ENCODE measurements at regions not wholly inside any gene's neighbourhood (a gene's known extent, or its start where the extent isn't known, plus 50 kb on each side); places are given as distances from the start of the nearest gene placed in this dataset.
"Not testable (repeated sequence)": the region's sequence is repeated elsewhere in the genome, so short reads cannot be mapped to it uniquely, and the experiment has no call there.

DNA sequence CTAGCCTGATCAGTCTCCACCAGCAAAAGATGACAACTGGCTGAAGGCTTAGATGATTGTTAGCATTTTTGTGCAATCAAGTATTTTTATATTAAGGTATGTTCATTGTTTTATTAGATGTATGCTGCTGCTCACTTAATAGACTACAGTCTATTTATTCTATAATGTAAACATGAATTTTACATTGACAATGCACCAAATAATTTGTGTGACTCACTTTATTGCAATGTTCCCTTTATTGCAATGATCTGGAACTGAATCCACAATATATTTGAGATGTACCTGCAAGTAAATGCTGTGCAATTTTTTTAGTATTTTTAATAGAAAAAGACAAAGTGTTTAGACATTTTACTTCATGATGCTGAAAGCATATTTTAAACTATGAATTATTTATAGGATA is 896.5 kb downstream of the AMY1C start:
- Histone ChIP-seq H3K9me3 (no peaks in the 10 kb centered on the region), H3K27me3 (replicated peaks; ENCODE audit: insufficient read depth) (no peaks in the 10 kb centered on the region), H3K27ac (no peak overlapping the region), H3K36me3 (no peaks in the 10 kb centered on the region), H3K4me1 (ENCODE audit: control insufficient read depth in 1 of 2, low read depth in 2 of 2) (no peaks in the 10 kb centered on the region), H3K4me3 (no peak overlapping the region)
- ATAC-seq (ENCODE audit: insufficient number of reproducible peaks, low FRiP score, low read depth) (no peak), DNase-seq (ENCODE audit: low spot score) (no peak)
- TF ChIP-seq, protein P1, sequence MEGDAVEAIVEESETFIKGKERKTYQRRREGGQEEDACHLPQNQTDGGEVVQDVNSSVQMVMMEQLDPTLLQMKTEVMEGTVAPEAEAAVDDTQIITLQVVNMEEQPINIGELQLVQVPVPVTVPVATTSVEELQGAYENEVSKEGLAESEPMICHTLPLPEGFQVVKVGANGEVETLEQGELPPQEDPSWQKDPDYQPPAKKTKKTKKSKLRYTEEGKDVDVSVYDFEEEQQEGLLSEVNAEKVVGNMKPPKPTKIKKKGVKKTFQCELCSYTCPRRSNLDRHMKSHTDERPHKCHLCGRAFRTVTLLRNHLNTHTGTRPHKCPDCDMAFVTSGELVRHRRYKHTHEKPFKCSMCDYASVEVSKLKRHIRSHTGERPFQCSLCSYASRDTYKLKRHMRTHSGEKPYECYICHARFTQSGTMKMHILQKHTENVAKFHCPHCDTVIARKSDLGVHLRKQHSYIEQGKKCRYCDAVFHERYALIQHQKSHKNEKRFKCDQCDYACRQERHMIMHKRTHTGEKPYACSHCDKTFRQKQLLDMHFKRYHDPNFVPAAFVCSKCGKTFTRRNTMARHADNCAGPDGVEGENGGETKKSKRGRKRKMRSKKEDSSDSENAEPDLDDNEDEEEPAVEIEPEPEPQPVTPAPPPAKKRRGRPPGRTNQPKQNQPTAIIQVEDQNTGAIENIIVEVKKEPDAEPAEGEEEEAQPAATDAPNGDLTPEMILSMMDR (IDR thresholded peaks at IDR 0.05): no peak

DNA sequence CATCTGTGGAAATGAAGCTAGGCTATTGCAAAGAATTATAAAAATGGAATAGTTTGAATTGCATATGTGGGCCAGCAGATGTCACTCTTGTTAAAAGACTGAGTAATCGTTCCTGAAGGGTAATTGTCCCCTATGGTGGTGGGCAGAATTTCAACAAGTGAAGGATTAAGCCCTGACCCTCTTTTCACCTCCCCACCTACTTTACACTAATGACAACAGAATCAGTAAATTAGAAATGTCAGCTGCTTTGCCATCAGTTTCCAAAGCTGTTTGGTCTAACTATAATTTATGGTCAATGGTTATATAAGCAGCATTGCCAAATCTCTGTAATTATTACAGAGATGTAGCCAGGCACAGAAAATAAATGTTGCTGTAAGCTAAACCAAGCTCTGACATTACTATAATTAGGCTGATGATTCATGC is 898.6 kb downstream of the AMY1C start:
- Histone ChIP-seq H3K9me3 (no peaks in the 10 kb centered on the region), H3K4me1 (ENCODE audit: control insufficient read depth in 1 of 2, low read depth in 2 of 2) (no peaks in the 10 kb centered on the region), H3K36me3 (no peaks in the 10 kb centered on the region), H3K27me3 (replicated peaks; ENCODE audit: insufficient read depth) (no peaks in the 10 kb centered on the region), H3K27ac (no peak overlapping the region), H3K4me3 (no peak overlapping the region)
- ATAC-seq (ENCODE audit: insufficient number of reproducible peaks, low FRiP score, low read depth): no peak
- TF ChIP-seq, protein P1 (IDR thresholded peaks at IDR 0.05): no peak
- no peak for DNase-seq (ENCODE audit: low spot score)

DNA sequence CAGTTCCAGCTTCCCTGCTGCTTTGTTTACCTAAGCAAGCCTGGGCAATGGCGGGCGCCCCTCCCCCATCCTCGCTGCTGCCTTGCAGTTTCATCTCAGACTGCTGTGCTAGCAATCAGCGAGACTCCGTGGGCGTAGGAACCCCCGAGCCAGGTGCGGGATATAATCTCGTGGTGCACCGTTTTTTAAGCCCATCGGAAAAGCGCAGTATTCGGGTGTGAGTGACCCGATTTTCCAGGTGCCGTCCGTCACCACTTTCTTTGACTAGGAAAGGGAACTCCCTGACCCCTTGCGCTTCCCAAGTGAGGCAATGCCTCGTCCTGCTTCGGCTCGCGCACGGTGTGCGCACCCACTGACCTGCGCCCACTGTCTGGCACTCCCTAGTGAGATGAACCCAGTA is 914.7 kb downstream of the AMY1C start:
- not testable (repeated sequence) for DNase-seq (ENCODE audit: low spot score); H3K9me3 ChIP-seq; H3K27me3 ChIP-seq (replicated peaks; ENCODE audit: insufficient read depth); H3K27ac ChIP-seq; H3K4me1 ChIP-seq (ENCODE audit: control insufficient read depth in 1 of 2, low read depth in 2 of 2); H3K4me3 ChIP-seq; H3K36me3 ChIP-seq; ATAC-seq (ENCODE audit: insufficient number of reproducible peaks, low FRiP score, low read depth)

DNA sequence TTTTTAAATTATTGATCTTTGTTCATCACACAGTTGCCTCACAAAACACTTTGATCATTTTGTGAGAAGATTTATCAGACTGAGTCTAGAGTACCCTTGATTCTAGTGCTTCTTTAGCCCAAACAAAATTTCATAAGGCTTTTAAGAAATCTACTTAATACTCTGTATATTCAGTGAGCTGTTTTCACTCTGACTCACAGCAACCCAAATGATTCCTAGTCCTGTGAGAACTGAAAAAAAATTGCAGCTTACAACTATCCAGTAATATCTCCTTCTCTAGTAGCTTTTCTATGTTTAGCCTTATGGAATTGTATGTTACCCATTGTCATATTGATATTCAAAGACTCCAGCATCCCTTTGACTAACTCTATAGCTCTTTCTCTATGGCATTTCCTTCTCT is 915.6 kb downstream of the AMY1C start:
- TF ChIP-seq, protein P1 (IDR thresholded peaks at IDR 0.05): no peak

DNA sequence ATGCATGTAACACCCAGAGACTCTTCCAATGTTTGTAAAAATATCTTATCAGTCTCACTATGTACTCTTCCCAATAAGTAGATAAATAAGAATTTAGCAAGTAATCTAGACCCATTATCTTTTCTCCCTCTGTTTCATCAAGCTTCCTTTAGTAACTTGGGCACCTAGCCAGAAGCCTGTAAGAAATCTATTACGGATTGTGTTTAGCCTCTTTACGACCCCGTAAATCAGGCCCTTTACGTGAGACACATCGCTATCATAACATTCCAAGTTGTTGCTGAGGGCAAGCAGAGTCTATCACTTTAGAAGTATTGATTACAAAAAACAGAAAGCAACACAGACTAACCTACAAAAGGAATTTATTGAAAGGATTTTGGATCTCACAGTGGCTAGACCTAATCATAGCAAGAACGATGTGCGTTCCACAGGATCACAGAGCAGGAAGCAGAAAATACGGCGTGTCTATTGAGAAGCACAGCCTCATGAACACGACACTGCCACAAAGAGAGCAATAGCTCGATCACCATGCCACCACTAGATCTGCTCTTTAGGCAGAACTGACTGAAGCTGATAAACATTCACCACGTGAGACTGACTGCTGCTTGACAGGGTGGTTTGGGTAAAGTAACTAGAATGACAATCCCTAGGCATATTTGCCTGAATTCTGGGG is 922.1 kb downstream of the AMY1C start:
- H3K4me1 ChIP-seq (ENCODE audit: control insufficient read depth in 1 of 2, low read depth in 2 of 2): no peaks in the 10 kb centered on the region
- TF ChIP-seq, protein P1 (IDR thresholded peaks at IDR 0.05): no peak
- no peak overlapping the region for H3K27ac ChIP-seq
- ATAC-seq (ENCODE audit: insufficient number of reproducible peaks, low FRiP score, low read depth) (no peak), DNase-seq (ENCODE audit: low spot score) (no peak)
- H3K36me3 ChIP-seq: no peaks in the 10 kb centered on the region
- H3K9me3 ChIP-seq: no peaks in the 10 kb centered on the region
- H3K27me3 ChIP-seq (replicated peaks; ENCODE audit: insufficient read depth): no peaks in the 10 kb centered on the region
- no peak overlapping the region for H3K4me3 ChIP-seq

More for the DNA sequence above, 915.6 kb downstream of the AMY1C start:
- H3K27ac ChIP-seq: no peak overlapping the region
- no peaks in the 10 kb centered on the region for H3K27me3 ChIP-seq (replicated peaks; ENCODE audit: insufficient read depth)
- no peaks in the 10 kb centered on the region for H3K9me3 ChIP-seq
- ATAC-seq (ENCODE audit: insufficient number of reproducible peaks, low FRiP score, low read depth) (no peak), DNase-seq (ENCODE audit: low spot score) (no peak)
- no peaks in the 10 kb centered on the region for H3K36me3 ChIP-seq
- H3K4me1 ChIP-seq (ENCODE audit: control insufficient read depth in 1 of 2, low read depth in 2 of 2): no peaks in the 10 kb centered on the region
- no peak overlapping the region for H3K4me3 ChIP-seq

DNA sequence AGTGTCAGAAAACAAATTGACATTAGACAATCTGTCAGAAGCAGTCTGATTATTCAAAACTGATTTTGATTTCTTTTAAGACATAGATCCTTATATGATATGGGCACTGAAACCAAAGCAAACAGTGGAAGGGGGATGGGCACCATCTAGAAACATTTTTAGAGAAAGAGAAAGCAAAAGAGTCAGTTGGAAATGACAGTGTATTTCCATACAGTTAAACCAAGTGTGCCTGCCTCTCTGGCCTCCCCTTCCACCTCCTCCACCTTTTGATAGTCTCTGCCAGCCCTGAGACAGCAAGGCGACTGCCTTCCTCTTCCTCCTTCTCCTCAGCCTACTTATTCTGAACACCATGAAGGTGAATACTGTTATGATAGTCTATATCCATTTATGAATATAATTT is 949.7 kb downstream of the AMY1C start:
- ATAC-seq (ENCODE audit: insufficient number of reproducible peaks, low FRiP score, low read depth): no peak
- no peak for DNase-seq (ENCODE audit: low spot score)
- no peaks in the 10 kb centered on the region for H3K4me1 ChIP-seq (ENCODE audit: control insufficient read depth in 1 of 2, low read depth in 2 of 2)
- no peaks in the 10 kb centered on the region for H3K9me3 ChIP-seq
- no peaks in the 10 kb centered on the region for H3K36me3 ChIP-seq
- no peak overlapping the region for H3K27ac ChIP-seq
- TF ChIP-seq, protein P1 (IDR thresholded peaks at IDR 0.05): no peak
- no peaks in the 10 kb centered on the region for H3K27me3 ChIP-seq (replicated peaks; ENCODE audit: insufficient read depth)
- H3K4me3 ChIP-seq: no peak overlapping the region

All from thoracic aorta (tissue), 2 donors.